Caco-2 (cell line): ENCODE measurements at regions not wholly inside any gene's neighbourhood (a gene's known extent, or its start where the extent isn't known, plus 50 kb on each side); places are given as distances from the start of the nearest gene placed in this dataset.

ENCODE experiments used
- BruUV-seq: library from RNA; stranded (reverse); fragments of 400-500 nt; replicated peaks from 2 replicates; lab custom pipeline; 2021; lab: Mats Ljungman, UMichigan
- CTCF ChIA-PET: fragments of 300-600 bp; sonication (Branson Sonifier 250); formaldehyde crosslinking; loops from one replicate; lab custom pipeline; 2022; ENCODE audit warnings: antibody characterized with exemption; lab: Charles Lee
- POLR2A ChIA-PET: fragments of 300-600 bp; sonication (Branson Sonifier 250); formaldehyde crosslinking; loops from one replicate; lab custom pipeline; 2022; ENCODE audit warnings: antibody characterized with exemption; lab: Charles Lee
- DNase-seq, 2 experiments: peaks; one replicate each; pipeline versions ENCODE4 v3.0.0 to v3.0.0-alpha.2; 2020 to 2022
- H3K27me3 ChIP-seq: replicated peaks from 2 replicates; pipeline ENCODE4 v1.6.0; 2011; ENCODE audit warnings: low read length; ENCODE audit not compliant: control insufficient read depth, insufficient read depth
- H3K36me3 ChIP-seq: 2 replicates; pipeline ENCODE4 v1.5.1; 2011; ENCODE audit warnings: low read length; ENCODE audit not compliant: control insufficient read depth, insufficient read depth
- H3K4me1 ChIP-seq: fragments of 250-450 bp; sonication (Bioruptor Pico); 2 replicates; pipeline ENCODE4 v1.5.1; 2020; ENCODE audit warnings: mild to moderate bottlenecking
- H3K4me3 ChIP-seq: 2 replicates; pipeline ENCODE4 v1.5.1; 2011; ENCODE audit warnings: low read depth, mild to moderate bottlenecking, control low read depth, low read length
- H3K9me3 ChIP-seq: fragments of 250-450 bp; sonication (Bioruptor Pico); 2 replicates; pipeline ENCODE4 v1.5.1; 2020; ENCODE audit warnings: mild to moderate bottlenecking, moderate library complexity
- H3K27ac Mint-ChIP-seq: one replicate; pipeline ENCODE4 v1.8.0; 2022; ENCODE audit warnings: mixed read lengths; ENCODE audit not compliant: unreplicated experiment
- H3K27me3 Mint-ChIP-seq: one replicate; pipeline ENCODE4 v1.8.0; 2022; ENCODE audit warnings: mixed read lengths; ENCODE audit not compliant: insufficient read depth, unreplicated experiment
- H3K36me3 Mint-ChIP-seq: one replicate; pipeline ENCODE4 v1.8.0; 2022; ENCODE audit warnings: mild to moderate bottlenecking, mixed read lengths; ENCODE audit not compliant: insufficient read depth, unreplicated experiment
- H3K4me1 Mint-ChIP-seq: one replicate; pipeline ENCODE4 v1.8.0; 2022; ENCODE audit warnings: low read depth, mixed read lengths; ENCODE audit not compliant: unreplicated experiment
- H3K4me3 Mint-ChIP-seq: one replicate; pipeline ENCODE4 v1.8.0; 2022; ENCODE audit warnings: mild to moderate bottlenecking, moderate library complexity, mixed read lengths; ENCODE audit not compliant: unreplicated experiment
- H3K9me3 Mint-ChIP-seq: one replicate; pipeline ENCODE4 v1.8.0; 2022; ENCODE audit warnings: mixed read lengths; ENCODE audit not compliant: unreplicated experiment
- CTCF ChIP-seq, 2 experiments: fragments of 200-600 bp in 1 of 2; IDR thresholded peaks; 1 replicate in 1 of 2; 2 replicates in 1 of 2; pipeline versions ENCODE4 v1.5.1 to v1.8.0; 2011 to 2022; ENCODE audit warnings: antibody characterized with exemption in 1 of 2, control low read depth in 1 of 2, inconsistent platforms in 1 of 2, low read depth in 1 of 2, low read length in 1 of 2, mild to moderate bottlenecking in 1 of 2, moderate library complexity in 1 of 2; ENCODE audit not compliant: insufficient read depth in 1 of 2, severe bottlenecking in 1 of 2, unreplicated experiment in 1 of 2
- intact Hi-C: fragments of 100-400 bp; cut with micrococcal nuclease; formaldehyde crosslinking; loops from one replicate; pipeline ENCODE4 v1.10.0; 2022; ENCODE audit not compliant: unreplicated experiment

- Histone ChIP-seq H3K9me3 (no peaks in the 10 kb centered on the region), H3K4me1 (no peaks in the 10 kb centered on the region), H3K36me3 (no peaks in the 10 kb centered on the region), H3K27me3 (no peaks in the 10 kb centered on the region), H3K4me3 (no peak overlapping the region)
- intact Hi-C loops, result loop anchor here (1.0 kb wide), 2 partner anchors 275 to 517 kb away; no protein-coding TSS in a partner anchor
- peaks cover 7% of the 10 kb centered on the region for H3K27me3 Mint-ChIP-seq
- no peak for DNase-seq
- no peaks in the 10 kb centered on the region for H3K4me1 Mint-ChIP-seq
- no peak overlapping the region for H3K27ac Mint-ChIP-seq
- no peaks in the 10 kb centered on the region for H3K9me3 Mint-ChIP-seq
- POLR2A ChIA-PET, result no interaction called here
- H3K36me3 Mint-ChIP-seq, result no peaks in the 10 kb centered on the region
- no TSS peak for BruUV-seq
- no peak for TF ChIP-seq CTCF (IDR thresholded peaks at IDR 0.05; ENCODE audit: insufficient read depth in 1 of 2, low read depth in 1 of 2, low read length in 1 of 2, severe bottlenecking in 1 of 2, unreplicated experiment in 1 of 2)
- CTCF ChIA-PET, result interaction anchor here (1.0 kb wide), 2 partner anchors 275 to 517 kb away, joined by 12 to 16 read pairs; no protein-coding TSS in a partner anchor
- no peak overlapping the region for H3K4me3 Mint-ChIP-seq
These were observed 246.3 kb upstream of the SEMA6D start for GRCh38 chr15:47470983-47471382.

GRCh38 chr15:47473106-47473725, 244.1 kb upstream of the SEMA6D start:
- H3K27me3 Mint-ChIP-seq, result peaks cover 5% of the 10 kb centered on the region
- no peaks in the 10 kb centered on the region for H3K9me3 ChIP-seq
- H3K27ac Mint-ChIP-seq, result no peak overlapping the region
- H3K27me3 ChIP-seq, result no peaks in the 10 kb centered on the region
- ChIA-PET POLR2A (no interaction called here), CTCF (no interaction called here)
- no peak for DNase-seq
- no peaks in the 10 kb centered on the region for H3K9me3 Mint-ChIP-seq
- no peak overlapping the region for H3K4me3 ChIP-seq
- no peaks in the 10 kb centered on the region for H3K36me3 ChIP-seq
- H3K4me3 Mint-ChIP-seq, result no peak overlapping the region
- no peaks in the 10 kb centered on the region for H3K36me3 Mint-ChIP-seq
- no peaks in the 10 kb centered on the region for H3K4me1 Mint-ChIP-seq
- intact Hi-C loops, result no loop called here
- no TSS peak for BruUV-seq
- H3K4me1 ChIP-seq, result no peaks in the 10 kb centered on the region
- no peak for TF ChIP-seq CTCF (IDR thresholded peaks at IDR 0.05; ENCODE audit: insufficient read depth in 1 of 2, low read depth in 1 of 2, low read length in 1 of 2, severe bottlenecking in 1 of 2, unreplicated experiment in 1 of 2)

GRCh38 chr15:47473832-47474231, 243.5 kb upstream of the SEMA6D start:
- H3K4me1 Mint-ChIP-seq, result no peaks in the 10 kb centered on the region
- no TSS peak for BruUV-seq
- no peak for TF ChIP-seq CTCF (IDR thresholded peaks at IDR 0.05; ENCODE audit: insufficient read depth in 1 of 2, low read depth in 1 of 2, low read length in 1 of 2, severe bottlenecking in 1 of 2, unreplicated experiment in 1 of 2)
- peaks cover 4% of the 10 kb centered on the region for H3K27me3 Mint-ChIP-seq
- H3K9me3 Mint-ChIP-seq, result no peaks in the 10 kb centered on the region
- no peak overlapping the region for H3K27ac Mint-ChIP-seq
- Histone ChIP-seq H3K9me3 (no peaks in the 10 kb centered on the region), H3K4me1 (no peaks in the 10 kb centered on the region), H3K4me3 (no peak overlapping the region), H3K36me3 (no peaks in the 10 kb centered on the region), H3K27me3 (no peaks in the 10 kb centered on the region)
- no peaks in the 10 kb centered on the region for H3K36me3 Mint-ChIP-seq
- POLR2A ChIA-PET, result no interaction called here
- no peak for DNase-seq
- intact Hi-C loops, result no loop called here
- no peak overlapping the region for H3K4me3 Mint-ChIP-seq
- CTCF ChIA-PET, result no interaction called here
